SK-N-SH (cell line): ENCODE measurements at regions not wholly inside any gene's neighbourhood (a gene's known extent, or its start where the extent isn't known, plus 50 kb on each side); places are given as distances from the start of the nearest gene placed in this dataset.

Experiments
- CTCF ChIA-PET: fragments of 300-600, 350-600 bp; formaldehyde crosslinking; extraction: SDS; loops from one replicate; lab custom pipeline; 2021; lab: Yijun Ruan, JAX
- POLR2A ChIA-PET: fragments of 350-600 bp; sonication (Branson Sonifier 250); formaldehyde crosslinking; extraction: SDS; loops from one replicate; lab custom pipeline; 2020; ENCODE audit warnings: antibody characterized with exemption, inconsistent platforms; lab: Yijun Ruan, JAX
- DNase-seq: peaks from one replicate; pipeline ENCODE4 v3.0.0; 2012
- H2AFZ ChIP-seq: fragments of 200-600 bp; sonication (generic); 2 replicates; pipeline ENCODE4 v1.8.1; 2016; ENCODE audit warnings: antibody characterized with exemption, mild to moderate bottlenecking, low read depth
- H3F3A ChIP-seq: fragments of 200-600 bp; sonication (generic); replicated peaks from 2 replicates; pipeline ENCODE3; 2016; ENCODE audit warnings: antibody characterized with exemption, mild to moderate bottlenecking; ENCODE audit not compliant: insufficient read depth
- H3K27ac ChIP-seq, 2 experiments: fragments of 200-500 bp in 1 of 2; fragments of 200-600 bp in 1 of 2; sonication (Bioruptor generic) in 1 of 2; sonication (generic), shearing (Covaris generic) in 1 of 2; 2 replicates each; pipeline versions ENCODE4 v1.5.1 to v1.6.1; 2014 to 2016; ENCODE audit warnings: low read depth in 2 of 2, inconsistent platforms in 1 of 2, low read length in 1 of 2, mild to moderate bottlenecking in 1 of 2, mixed read lengths in 1 of 2
- H3K27me3 ChIP-seq: fragments of 200-600 bp; sonication (generic), shearing (Covaris generic); 2 replicates; pipeline ENCODE4 v1.6.1; 2016; ENCODE audit warnings: mixed run types; ENCODE audit not compliant: insufficient read depth
- H3K36me3 ChIP-seq, 2 experiments: fragments of 200-500 bp in 1 of 2; fragments of 200-600 bp in 1 of 2; sonication (Bioruptor generic) in 1 of 2; sonication (generic) in 1 of 2; replicated peaks in 1 of 2; 2 replicates each; pipeline versions ENCODE3 to v1.5.1; 2014 to 2016; ENCODE audit warnings: low read length in 1 of 2, mild to moderate bottlenecking in 1 of 2; ENCODE audit not compliant: insufficient read depth in 2 of 2, control insufficient read depth in 1 of 2
- H3K4me1 ChIP-seq, 2 experiments: fragments of 200-500 bp in 1 of 2; fragments of 200-600 bp in 1 of 2; sonication (Bioruptor generic) in 1 of 2; sonication (generic), shearing (Covaris generic) in 1 of 2; 2 replicates each; pipeline versions ENCODE4 v1.5.1 to v1.6.1; 2014 to 2016; ENCODE audit warnings: low read depth in 1 of 2, low read length in 1 of 2, mixed run types in 1 of 2; ENCODE audit not compliant: insufficient read depth in 2 of 2, control insufficient read depth in 1 of 2
- H3K4me2 ChIP-seq: fragments of 200-600 bp; sonication (generic), shearing (Covaris generic); 2 replicates; pipeline ENCODE4 v1.6.1; 2017; ENCODE audit warnings: mixed run types
- H3K4me3 ChIP-seq, 2 experiments: fragments of 200-500 bp in 1 of 2; fragments of 200-600 bp in 1 of 2; sonication (Bioruptor generic) in 1 of 2; sonication (generic), shearing (Covaris generic) in 1 of 2; 2 replicates each; pipeline versions ENCODE4 v1.5.1 to v1.8.1; 2014 to 2016; ENCODE audit warnings: low read depth in 2 of 2, inconsistent platforms in 1 of 2, low read length in 1 of 2, mild to moderate bottlenecking in 1 of 2, mixed read lengths in 1 of 2, moderate library complexity in 1 of 2
- H3K79me2 ChIP-seq: fragments of 200-600 bp; sonication (generic); 2 replicates; pipeline ENCODE4 v1.8.1; 2017; ENCODE audit warnings: mild to moderate bottlenecking; ENCODE audit not compliant: insufficient read depth
- H3K9ac ChIP-seq: fragments of 200-600 bp; sonication (generic); 2 replicates; pipeline ENCODE4 v1.6.1; 2017; ENCODE audit warnings: mixed run types
- H3K9me2 ChIP-seq: fragments of 200-600 bp; sonication (generic); 2 replicates; pipeline ENCODE4 v1.6.1; 2017; ENCODE audit warnings: mixed run types
- H3K9me3 ChIP-seq: fragments of 200-600 bp; sonication (generic); 2 replicates; pipeline ENCODE4 v1.6.1; 2017; ENCODE audit warnings: mixed run types, mild to moderate bottlenecking, moderate library complexity
- H4K20me1 ChIP-seq: fragments of 200-600 bp; sonication (generic); 2 replicates; pipeline ENCODE4 v1.6.1; 2017; ENCODE audit warnings: mild to moderate bottlenecking, mixed run types; ENCODE audit not compliant: insufficient read depth
- CHD2 ChIP-seq: fragments of 150-350 bp; IDR thresholded peaks from 2 replicates; pipeline ENCODE4 v1.6.1; 2018; ENCODE audit warnings: low read length; ENCODE audit not compliant: partially characterized antibody
- EP300 ChIP-seq, 2 experiments: IDR thresholded peaks; 2 replicates each; pipeline versions ENCODE4 v1.4.0 to v1.6.1; 2012; ENCODE audit warnings: borderline replicate concordance in 1 of 2, low read depth in 1 of 2, low read length in 1 of 2
- EZH2phosphoT487 ChIP-seq: fragments of 200-600 bp; sonication (generic); IDR thresholded peaks from 2 replicates; pipeline ENCODE4 v1.6.1; 2017; ENCODE audit warnings: low read depth, mixed run types, mild to moderate bottlenecking, antibody characterized with exemption, moderate library complexity, borderline replicate concordance
- FOSL2 ChIP-seq: IDR thresholded peaks from 2 replicates; pipeline ENCODE4 v1.4.0; 2012; ENCODE audit warnings: low read depth, mild to moderate bottlenecking, moderate library complexity, borderline replicate concordance
- GATA2 ChIP-seq: sonication (generic); formaldehyde crosslinking; IDR thresholded peaks from 2 replicates; pipeline ENCODE4 v1.5.0; 2020; ENCODE audit warnings: mild to moderate bottlenecking, missing genetic modification reagents
- JUND ChIP-seq: IDR thresholded peaks from 2 replicates; pipeline ENCODE4 v1.4.0; 2012
- NRF1 ChIP-seq: IDR thresholded peaks from 2 replicates; pipeline ENCODE4 v1.6.1; 2012; ENCODE audit warnings: low read depth, mild to moderate bottlenecking, low read length
- RCOR1 ChIP-seq: fragments of 150-350 bp; IDR thresholded peaks from 2 replicates; pipeline ENCODE4 v1.6.1; 2017; ENCODE audit warnings: antibody characterized with exemption, low read length
- RFX5 ChIP-seq: IDR thresholded peaks from 2 replicates; pipeline ENCODE4 v1.6.1; 2012; ENCODE audit warnings: mild to moderate bottlenecking, improper control_type of control experiment, low read length
- SIN3A ChIP-seq: IDR thresholded peaks from 2 replicates; pipeline ENCODE4 v1.6.1; 2012; ENCODE audit warnings: low read depth, mild to moderate bottlenecking, low read length, moderate library complexity, borderline replicate concordance
- TAF1 ChIP-seq: IDR thresholded peaks from 2 replicates; pipeline ENCODE4 v1.6.1; 2012; ENCODE audit warnings: low read depth, mild to moderate bottlenecking, low read length, moderate library complexity, borderline replicate concordance
- USF1 ChIP-seq: IDR thresholded peaks from 2 replicates; pipeline ENCODE4 v1.4.0; 2012; ENCODE audit warnings: low read depth, borderline replicate concordance
- USF2 ChIP-seq: fragments of 150-350 bp; IDR thresholded peaks from 2 replicates; pipeline ENCODE4 v1.6.1; 2017; ENCODE audit warnings: antibody characterized with exemption, low read length, low read depth, borderline replicate concordance
- ZBTB33 ChIP-seq: IDR thresholded peaks from 2 replicates; pipeline ENCODE4 v1.4.0; 2012; ENCODE audit warnings: low read depth, borderline replicate concordance
- WGBS: methylation state at CpG from one replicate; pipeline ENCODE4 v1.1.6; 2017; ENCODE audit warnings: low lambda C conversion rate; 5-methylcytosine and 5-hydroxymethylcytosine counted together

DNA sequence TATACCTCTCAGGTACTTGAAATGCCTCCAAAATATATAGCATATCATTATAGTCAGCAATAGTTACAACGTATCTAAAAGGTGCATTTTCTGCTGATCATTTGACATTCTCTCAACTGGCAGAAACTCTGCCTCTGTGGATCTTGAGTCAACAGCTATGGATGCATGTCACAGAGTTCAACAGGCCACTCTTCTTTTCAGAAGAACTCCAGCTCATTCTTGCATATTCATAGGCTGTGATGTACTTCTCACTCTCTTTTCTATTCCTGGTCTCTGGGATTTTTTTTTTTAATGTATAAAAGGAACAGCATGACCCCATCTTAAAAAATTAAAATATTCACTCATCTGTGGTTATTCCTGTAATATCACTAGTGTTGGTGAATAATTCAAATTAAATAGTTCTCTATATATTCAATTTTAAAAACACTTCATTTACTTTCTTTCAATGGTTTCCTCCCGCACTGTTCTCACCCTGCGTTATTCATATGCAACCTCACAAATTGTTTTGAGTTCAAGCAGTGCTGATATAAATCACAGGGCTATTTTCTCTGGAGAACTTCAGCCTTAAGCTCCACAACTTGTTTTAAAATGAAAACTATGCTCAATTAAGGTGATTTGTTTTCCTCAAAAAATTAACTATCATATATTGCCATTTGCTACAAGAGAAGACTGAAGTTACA lies 1111.2 kb upstream of the ADGRL3 start (continued):
- no peak for TF ChIP-seq ZBTB33
- TF ChIP-seq FOSL2, result no peak

GRCh38 chr4:60089546-60090273 lies 1110.4 kb upstream of the ADGRL3 start:
- H3K4me1 ChIP-seq, result no peaks in the 10 kb centered on the region
- ChIA-PET POLR2A (no interaction called here), CTCF (interaction anchor here (0.6 kb wide), 1 partner anchor 11 kb away, joined by 3 read pairs; no protein-coding TSS in a partner anchor)
- no peaks in the 10 kb centered on the region for H3K79me2 ChIP-seq
- H3F3A ChIP-seq, result no peaks in the 10 kb centered on the region
- no peaks in the 10 kb centered on the region for H4K20me1 ChIP-seq
- H3K36me3 ChIP-seq, result no peaks in the 10 kb centered on the region
- H3K9ac ChIP-seq, result no peak overlapping the region
- H3K27me3 ChIP-seq, result no peaks in the 10 kb centered on the region
- no peak for DNase-seq
- H2AFZ ChIP-seq, result no peak overlapping the region
- no peak overlapping the region for H3K4me2 ChIP-seq
- WGBS, result 21% methylated on average over 3 of the region's 3 CpGs
- no peaks in the 10 kb centered on the region for H3K9me2 ChIP-seq
- TF ChIP-seq USF2 (no peak), JUND (no peak), RFX5 (no peak), TAF1 (no peak), RCOR1 (no peak), NRF1 (no peak), GATA2 (no peak), EZH2phosphoT487 (no peak)
- no peaks in the 10 kb centered on the region for H3K9me3 ChIP-seq
- H3K27ac ChIP-seq, result no peak overlapping the region
- no peak overlapping the region for H3K4me3 ChIP-seq

DNA sequence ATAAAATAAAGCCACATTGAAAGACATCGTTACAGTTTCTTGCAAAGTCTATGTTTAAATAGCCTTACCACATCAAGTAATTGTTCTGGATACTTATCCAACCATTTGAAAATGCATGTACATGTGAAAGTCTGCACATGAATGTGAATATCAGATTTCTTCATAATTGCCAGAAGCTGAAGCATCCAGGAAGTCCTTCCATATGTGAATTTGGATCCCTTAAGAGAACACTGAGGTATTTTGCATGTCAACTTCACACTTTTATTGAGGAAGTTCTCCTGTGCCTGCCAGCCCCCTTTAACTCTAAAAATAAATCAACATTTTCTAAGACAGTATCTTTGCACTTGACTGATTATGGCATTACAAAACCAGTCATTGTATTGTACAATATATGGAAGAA lies 1103.5 kb upstream of the ADGRL3 start:
- no peaks in the 10 kb centered on the region for H3K4me1 ChIP-seq
- H3K9me2 ChIP-seq, result no peaks in the 10 kb centered on the region
- H3K27ac ChIP-seq, result no peak overlapping the region
- no peak for DNase-seq
- H3K4me3 ChIP-seq, result no peak overlapping the region
- H2AFZ ChIP-seq, result no peak overlapping the region
- WGBS, result 5% methylated on average over 1 of the region's 1 CpG
- H3K36me3 ChIP-seq, result no peaks in the 10 kb centered on the region
- no peak overlapping the region for H3K4me2 ChIP-seq
- no peaks in the 10 kb centered on the region for H4K20me1 ChIP-seq
- ChIA-PET POLR2A (no interaction called here), CTCF (no interaction called here)
- H3F3A ChIP-seq, result no peaks in the 10 kb centered on the region
- H3K9ac ChIP-seq, result no peak overlapping the region
- H3K79me2 ChIP-seq, result no peaks in the 10 kb centered on the region
- no peaks in the 10 kb centered on the region for H3K9me3 ChIP-seq
- H3K27me3 ChIP-seq, result no peaks in the 10 kb centered on the region
- TF ChIP-seq EZH2phosphoT487, result no peak
- TF ChIP-seq EP300 (IDR thresholded peaks at IDR 0.05; ENCODE audit: borderline replicate concordance in 1 of 2, low read depth in 1 of 2, low read length in 1 of 2), result no peak
- no peak for TF ChIP-seq USF1
- TF ChIP-seq SIN3A, result no peak
- no peak for TF ChIP-seq CHD2
- no peak for TF ChIP-seq ZBTB33
- TF ChIP-seq JUND, result no peak
- TF ChIP-seq RFX5, result no peak
